Body of pancreas (tissue), 4 donors: ENCODE measurements at regions not wholly inside any gene's neighbourhood (a gene's known extent, or its start where the extent isn't known, plus 50 kb on each side); places are given as distances from the start of the nearest gene placed in this dataset.

Experiments
- POLR2A ChIP-seq, 3 donors: fragments of 450-650 bp; IDR thresholded peaks; one replicate each; pipeline ENCODE4 v1.6.1; 2016; ENCODE audit warnings: antibody characterized with exemption in 3 of 3, mild to moderate bottlenecking in 2 of 3
- TF ChIP-seq, protein P1 (sequence below), 7 experiments: fragments of 450-650 bp in 4 of 7; fragments of 200-600 bp in 3 of 7; sonication (generic) in 3 of 7; IDR thresholded peaks; one replicate each; pipeline ENCODE4 v1.5.1; 2016 to 2019; ENCODE audit warnings: antibody characterized with exemption in 7 of 7

DNA sequence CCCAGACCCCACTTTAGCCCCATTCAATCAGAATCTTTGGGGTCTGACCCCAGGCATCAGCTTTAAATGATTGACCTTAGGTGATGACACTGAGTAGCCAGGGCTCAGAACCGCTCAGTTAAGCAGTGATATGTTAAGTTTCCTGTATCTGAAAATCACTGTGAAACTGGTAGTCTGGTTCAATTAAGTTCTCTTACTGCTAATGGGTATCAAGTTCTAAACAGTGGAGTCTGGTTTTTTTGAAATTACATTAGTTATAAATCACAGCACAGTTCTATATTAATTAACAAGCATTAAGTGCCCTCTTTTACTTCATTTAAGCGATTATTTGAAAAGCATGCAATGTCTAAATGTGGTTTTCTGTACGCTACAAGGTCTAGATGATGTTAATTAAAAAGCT lies 117.9 kb downstream of the HAUS1 start:
- TF ChIP-seq, protein P1, sequence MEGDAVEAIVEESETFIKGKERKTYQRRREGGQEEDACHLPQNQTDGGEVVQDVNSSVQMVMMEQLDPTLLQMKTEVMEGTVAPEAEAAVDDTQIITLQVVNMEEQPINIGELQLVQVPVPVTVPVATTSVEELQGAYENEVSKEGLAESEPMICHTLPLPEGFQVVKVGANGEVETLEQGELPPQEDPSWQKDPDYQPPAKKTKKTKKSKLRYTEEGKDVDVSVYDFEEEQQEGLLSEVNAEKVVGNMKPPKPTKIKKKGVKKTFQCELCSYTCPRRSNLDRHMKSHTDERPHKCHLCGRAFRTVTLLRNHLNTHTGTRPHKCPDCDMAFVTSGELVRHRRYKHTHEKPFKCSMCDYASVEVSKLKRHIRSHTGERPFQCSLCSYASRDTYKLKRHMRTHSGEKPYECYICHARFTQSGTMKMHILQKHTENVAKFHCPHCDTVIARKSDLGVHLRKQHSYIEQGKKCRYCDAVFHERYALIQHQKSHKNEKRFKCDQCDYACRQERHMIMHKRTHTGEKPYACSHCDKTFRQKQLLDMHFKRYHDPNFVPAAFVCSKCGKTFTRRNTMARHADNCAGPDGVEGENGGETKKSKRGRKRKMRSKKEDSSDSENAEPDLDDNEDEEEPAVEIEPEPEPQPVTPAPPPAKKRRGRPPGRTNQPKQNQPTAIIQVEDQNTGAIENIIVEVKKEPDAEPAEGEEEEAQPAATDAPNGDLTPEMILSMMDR (IDR thresholded peaks at IDR 0.05) = no peak
- no peak for TF ChIP-seq POLR2A (IDR thresholded peaks at IDR 0.05)
